ENCODE measurements at regions not wholly inside any gene's neighbourhood (a gene's known extent, or its start where the extent isn't known, plus 50 kb on each side); places are given as distances from the start of the nearest gene placed in this dataset.
"Not testable (repeated sequence)": the region's sequence is repeated elsewhere in the genome, so short reads cannot be mapped to it uniquely, and the experiment has no call there.

GRCh38 chr5:157965040-157965678 lies 106.2 kb upstream of the CLINT1 start:
- no peak for TF ChIP-seq CTCF (IDR thresholded peaks at IDR 0.05; ENCODE audit: low read depth, low read length, missing control alignments)
- DNase-seq (ENCODE audit: low read depth), result no peak
- H3K4me3 ChIP-seq (ENCODE audit: low read depth, low read length), result no peak overlapping the region

- DNase-seq (ENCODE audit: low read depth), result no peak
- H3K4me3 ChIP-seq (ENCODE audit: low read depth, low read length), result no peak overlapping the region
- TF ChIP-seq CTCF (IDR thresholded peaks at IDR 0.05; ENCODE audit: low read depth, low read length, missing control alignments), result no peak
These were observed 104.8 kb upstream of the CLINT1 start for GRCh38 chr5:157963761-157964160.

GRCh38 chr5:157963244-157963643 lies 104.3 kb upstream of the CLINT1 start:
- TF ChIP-seq CTCF (IDR thresholded peaks at IDR 0.05; ENCODE audit: low read depth, low read length, missing control alignments), result no peak
- H3K4me3 ChIP-seq (ENCODE audit: low read depth, low read length), result no peak overlapping the region
- no peak for DNase-seq (ENCODE audit: low read depth)

GRCh38 chr5:157962686-157963085 lies 103.7 kb upstream of the CLINT1 start:
- H3K4me3 ChIP-seq (ENCODE audit: low read depth, low read length); DNase-seq (ENCODE audit: low read depth): not testable (repeated sequence)

GRCh38 chr5:157961896-157962590 lies 103.1 kb upstream of the CLINT1 start:
- no peak overlapping the region for H3K4me3 ChIP-seq (ENCODE audit: low read depth, low read length)
- DNase-seq (ENCODE audit: low read depth), result no peak
- TF ChIP-seq CTCF (IDR thresholded peaks at IDR 0.05; ENCODE audit: low read depth, low read length, missing control alignments), result no peak

GRCh38 chr5:157961176-157961575 lies 102.2 kb upstream of the CLINT1 start:
- no peak for DNase-seq (ENCODE audit: low read depth)

GRCh38 chr5:157959370-157959769 lies 100.4 kb upstream of the CLINT1 start:
- no peak for DNase-seq (ENCODE audit: low read depth)
- no peak for TF ChIP-seq CTCF (IDR thresholded peaks at IDR 0.05; ENCODE audit: low read depth, low read length, missing control alignments)
- no peak overlapping the region for H3K4me3 ChIP-seq (ENCODE audit: low read depth, low read length)

More at GRCh38 chr5:157961176-157961575, 102.2 kb upstream of the CLINT1 start:
- no peak overlapping the region for H3K4me3 ChIP-seq (ENCODE audit: low read depth, low read length)
- no peak for TF ChIP-seq CTCF (IDR thresholded peaks at IDR 0.05; ENCODE audit: low read depth, low read length, missing control alignments)

All from GM12864 (cell line).